HG03565 (cell line): ENCODE measurements at regions not wholly inside any gene's neighbourhood (a gene's known extent, or its start where the extent isn't known, plus 50 kb on each side); places are given as distances from the start of the nearest gene placed in this dataset.

ENCODE experiments used
- ATAC-seq: cut with Tn5 transposase; IDR thresholded peaks from one replicate; pipeline ENCODE4 v1.9.1; 2021; ENCODE audit warnings: mild to moderate bottlenecking, moderate library complexity; ENCODE audit not compliant: unreplicated experiment

DNA sequence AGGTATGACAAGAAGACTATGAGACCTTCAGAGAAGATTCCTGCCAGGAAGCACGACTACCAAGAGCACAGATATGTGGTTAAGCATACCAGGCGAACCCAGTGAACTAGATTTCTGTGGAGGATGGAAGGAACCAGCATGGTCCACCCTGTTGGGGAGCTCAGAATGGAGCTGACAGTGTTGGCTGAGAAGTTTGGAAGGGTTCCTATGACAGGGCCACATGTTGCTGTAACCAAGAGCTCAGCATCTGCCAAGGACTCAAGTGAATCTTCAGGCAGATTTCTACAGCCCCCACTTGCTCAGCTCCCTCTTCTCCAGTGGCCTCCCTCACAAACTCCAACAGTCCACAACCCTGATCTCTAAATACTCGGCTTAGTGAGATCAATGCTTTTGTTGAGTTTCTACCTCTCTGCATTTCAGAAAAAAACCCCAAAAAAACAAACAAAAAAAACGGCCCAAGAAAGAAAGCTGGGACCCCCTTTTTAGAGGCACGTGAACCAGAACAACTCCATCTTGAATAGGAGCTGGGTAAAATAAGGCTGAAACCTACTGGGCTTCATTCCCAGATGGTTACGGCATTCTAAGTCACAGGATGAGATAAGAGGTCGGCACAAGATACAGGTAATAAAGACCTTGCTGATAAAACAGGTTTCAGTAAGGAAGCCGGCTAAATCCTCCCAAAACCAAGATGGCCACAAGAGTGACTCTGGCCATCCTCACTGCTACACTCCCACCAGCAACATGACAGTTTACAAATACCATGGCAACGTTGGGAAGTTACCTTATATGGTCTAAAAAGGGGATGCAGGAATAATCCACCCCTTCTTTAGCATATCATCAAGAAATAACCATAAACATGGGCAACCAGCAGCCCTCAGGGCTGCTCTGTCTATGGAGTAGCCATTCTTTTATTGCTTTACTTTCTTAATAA is 691.1 kb downstream of the UQCRFS1 start:
- no peak for ATAC-seq

DNA sequence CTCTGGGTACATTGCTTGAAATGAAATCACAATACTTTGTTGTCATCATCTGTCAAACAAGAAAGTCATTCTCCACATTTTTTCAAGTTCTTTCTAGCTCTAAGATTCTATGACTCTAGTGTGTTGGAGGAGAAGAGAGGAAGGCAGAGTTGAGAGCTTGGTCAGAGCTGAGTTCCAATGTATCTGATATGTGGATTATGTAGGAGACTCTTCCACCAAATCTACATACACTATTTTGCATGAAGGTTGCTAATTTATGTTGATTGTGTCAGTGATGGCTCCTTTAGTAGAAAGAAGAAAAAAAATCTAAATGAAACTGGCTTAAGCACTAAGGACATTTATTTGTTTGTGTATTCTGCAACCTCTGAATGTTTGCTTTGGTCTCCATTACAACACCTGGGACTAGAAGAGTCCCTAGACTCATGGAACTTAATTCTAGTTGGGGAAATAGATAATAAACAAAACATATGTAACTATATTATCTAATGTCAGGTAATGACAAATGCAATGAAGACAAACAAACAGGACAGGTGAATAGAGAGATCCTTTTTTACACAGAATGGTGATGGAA is 691.9 kb downstream of the UQCRFS1 start:
- no peak for ATAC-seq

DNA sequence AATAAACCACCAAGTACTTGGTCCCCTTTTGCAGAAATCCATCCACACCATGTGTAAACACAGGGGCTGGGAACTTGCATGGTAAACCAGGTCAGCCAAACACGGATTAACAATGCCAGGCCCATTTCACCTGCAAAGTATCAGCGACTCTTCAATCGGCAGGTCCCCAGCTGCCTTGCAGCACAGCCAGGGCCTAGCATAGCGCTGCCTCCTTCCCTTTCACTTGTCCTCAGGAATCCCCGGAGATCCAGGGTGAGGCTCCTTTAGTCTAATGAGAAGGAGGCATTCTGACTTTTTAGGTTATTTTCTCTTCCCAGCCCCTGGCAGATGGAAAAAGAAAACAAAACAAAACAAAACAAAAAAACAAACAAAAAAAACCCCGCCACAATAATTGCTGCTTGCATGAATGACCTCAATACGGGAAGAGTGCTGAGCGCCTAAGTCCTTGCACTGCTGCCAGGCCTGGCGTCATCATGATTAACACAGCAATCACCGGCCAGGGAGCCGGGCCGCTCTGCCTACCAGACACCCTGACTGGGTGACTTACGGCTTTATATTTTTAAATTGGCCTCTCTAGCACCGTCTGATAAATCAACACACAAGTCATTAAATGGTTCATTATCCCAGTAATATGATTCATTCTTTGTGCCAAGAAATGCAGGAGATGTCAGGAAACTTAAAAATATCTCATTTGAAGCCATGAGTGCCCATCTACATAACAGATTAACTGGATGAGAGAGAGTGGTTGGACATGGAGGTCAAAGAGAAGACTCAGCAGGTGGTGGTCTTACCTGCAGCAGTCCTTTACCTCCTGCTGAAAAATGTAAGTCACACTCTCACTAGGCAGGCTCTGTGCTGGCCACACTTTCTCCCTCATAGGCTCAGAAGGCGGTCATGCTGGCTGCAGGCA is 692.7 kb downstream of the UQCRFS1 start:
- ATAC-seq = no peak

DNA sequence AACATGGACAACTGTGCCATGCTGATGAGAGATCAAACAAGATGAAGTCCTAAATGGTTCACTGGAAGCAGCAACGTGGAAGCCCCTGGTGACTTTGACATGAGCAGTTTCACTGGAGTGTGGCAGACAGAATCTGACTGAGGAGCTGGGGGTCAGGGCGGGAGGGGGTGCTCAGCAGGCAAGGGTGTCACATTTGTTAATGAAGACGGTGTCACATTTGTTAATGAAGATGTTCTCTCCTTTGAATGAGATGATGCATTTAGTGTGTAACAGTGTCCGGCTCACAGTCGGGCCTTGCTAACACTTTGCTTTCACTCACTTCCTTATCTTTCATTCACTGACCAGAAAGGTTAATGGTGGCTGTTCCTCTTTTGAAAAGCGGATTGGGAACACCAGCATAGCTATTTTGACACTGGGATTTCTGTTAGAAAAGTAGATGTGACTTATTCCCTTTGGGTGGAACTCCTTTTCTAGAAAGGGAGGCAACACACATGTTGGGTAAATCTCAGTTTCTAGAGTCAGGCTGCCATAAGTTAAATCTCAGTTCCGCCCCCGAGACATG is 693.7 kb downstream of the UQCRFS1 start:
- ATAC-seq = no peak

DNA sequence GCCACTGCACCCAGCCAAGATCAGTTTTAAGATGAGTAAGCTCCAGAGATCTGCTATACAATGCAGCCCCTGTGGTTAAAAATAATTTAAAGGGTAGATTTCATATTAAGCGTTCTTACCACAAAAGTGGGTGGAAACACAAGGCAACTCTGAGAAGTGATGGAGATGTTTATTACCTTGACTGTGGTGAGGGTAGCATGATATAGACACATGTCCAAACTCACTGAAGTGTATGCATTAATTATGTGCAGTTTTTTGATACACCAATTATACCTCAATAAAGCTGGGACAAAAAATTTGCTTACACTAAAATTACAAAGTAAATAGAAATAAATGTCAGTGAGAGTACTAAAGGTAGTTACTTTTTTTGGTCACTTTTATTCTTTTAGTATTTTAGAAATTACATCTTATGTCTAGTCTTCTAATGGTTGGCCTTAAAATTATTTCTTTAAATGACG is 696.5 kb downstream of the UQCRFS1 start:
- ATAC-seq = no peak

DNA sequence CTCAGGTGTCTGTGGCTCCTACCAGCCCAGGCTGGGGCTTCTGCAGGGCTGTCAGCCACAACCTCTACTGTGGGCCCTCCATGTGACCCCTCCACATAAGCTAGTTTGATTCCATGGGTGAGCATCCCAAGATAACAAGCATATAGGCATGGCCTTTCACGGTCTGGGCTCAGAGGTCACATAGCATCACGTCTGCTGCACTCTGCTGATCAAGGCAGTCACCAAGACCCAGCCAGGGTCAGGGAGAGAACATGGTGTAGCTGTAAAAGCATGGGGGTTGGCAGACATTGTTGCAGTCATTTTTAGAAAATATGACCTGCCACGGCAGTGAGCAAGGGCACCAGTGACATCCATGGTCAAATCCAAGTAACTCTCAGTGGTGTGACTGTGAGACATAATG is 698.8 kb downstream of the UQCRFS1 start:
- ATAC-seq = no peak

DNA sequence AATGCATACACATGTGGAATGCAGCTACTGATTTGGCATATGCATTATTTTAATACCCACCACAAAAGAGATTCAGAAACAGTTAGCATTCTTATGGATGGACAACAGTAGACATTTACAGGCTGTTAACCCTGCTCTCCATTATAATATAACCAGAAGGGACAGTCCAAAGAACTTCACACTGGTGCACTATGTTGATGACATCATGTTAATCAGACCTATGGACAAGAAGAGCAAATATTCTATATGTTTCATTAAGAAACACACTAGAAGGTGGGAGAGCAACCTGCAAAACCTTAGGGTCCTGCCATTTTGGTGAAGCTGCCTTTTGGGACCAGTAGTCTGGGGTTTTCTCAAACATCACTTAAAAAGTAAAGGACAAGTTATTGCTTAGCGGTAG is 701.3 kb downstream of the UQCRFS1 start:
- no peak for ATAC-seq

DNA sequence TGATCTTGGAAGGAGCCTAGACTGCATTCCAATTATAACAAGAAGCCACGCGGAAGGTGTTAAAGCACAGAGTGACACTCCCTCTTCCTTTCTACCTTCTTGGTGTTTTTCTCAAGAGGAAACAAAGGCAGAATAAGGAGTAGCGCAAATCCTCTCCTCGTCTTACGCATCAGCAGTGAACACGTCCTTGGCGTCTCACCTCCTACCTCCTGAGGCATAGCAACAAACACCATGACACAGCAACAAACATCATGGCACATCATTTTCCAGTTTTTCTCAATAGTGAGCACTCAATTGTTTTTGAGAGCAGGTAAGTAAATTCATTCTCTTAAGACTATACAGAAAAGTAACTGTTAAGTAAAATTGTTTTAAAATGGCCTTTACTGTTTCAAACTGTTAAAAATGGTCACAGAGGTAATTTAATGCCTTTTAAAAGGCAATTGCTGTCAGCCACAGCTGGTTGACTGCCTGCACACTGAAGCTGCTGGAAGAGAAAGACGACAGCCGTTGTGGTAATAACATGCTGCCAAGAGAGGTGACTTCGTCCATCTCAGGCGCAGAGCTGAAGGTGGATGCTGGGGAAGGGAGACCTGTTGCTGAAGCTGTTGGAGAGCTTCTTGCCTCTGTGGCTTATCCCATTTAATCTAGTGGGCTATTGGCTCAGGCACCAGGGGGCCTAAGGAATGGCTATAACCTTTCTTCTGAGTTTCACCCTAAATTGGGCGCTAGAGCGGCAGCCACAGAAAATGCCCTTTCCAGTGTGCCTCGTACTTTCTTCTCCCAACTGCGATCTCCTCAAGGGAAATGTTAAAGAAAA is 703.7 kb downstream of the UQCRFS1 start:
- ATAC-seq = no peak

DNA sequence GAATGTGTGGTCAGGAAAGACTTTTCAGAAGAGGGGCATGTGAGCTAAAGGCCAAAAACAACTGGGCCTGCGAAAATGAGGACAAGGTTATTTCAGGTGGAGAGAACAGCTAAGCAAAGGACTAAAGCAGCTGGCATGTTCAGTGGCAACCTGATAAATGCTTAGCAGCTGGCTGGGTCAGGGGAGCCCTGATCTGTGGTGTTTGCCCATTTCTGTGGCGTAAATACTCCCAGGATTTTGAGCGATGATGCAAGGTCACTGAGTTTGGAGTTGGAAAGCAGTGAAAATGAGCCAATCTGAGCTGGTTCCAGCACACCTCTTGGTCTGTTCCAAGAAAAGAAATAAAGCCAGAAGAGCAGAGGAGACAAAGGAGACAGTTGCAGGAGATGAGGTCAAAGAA is 704.3 kb downstream of the UQCRFS1 start:
- ATAC-seq = no peak

DNA sequence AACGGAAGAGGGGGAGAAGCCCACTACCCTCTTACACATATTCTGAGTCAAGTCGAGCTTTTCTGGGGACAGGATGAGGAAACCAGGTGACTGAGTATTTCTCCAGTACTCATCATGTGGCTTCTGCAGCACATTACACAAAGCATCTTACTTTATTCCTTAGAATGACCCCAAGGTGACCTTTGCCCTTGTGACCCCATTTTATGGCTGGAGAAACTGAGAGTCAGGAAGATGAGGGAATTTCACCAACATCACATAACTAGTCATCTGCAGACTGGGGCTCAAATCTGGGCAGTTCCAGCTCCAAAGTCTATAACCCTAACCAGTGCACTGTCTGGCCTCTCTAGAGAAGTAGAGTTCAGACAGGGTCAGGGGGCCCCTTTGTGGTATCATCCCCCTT is 707.0 kb downstream of the UQCRFS1 start:
- ATAC-seq = no peak

DNA sequence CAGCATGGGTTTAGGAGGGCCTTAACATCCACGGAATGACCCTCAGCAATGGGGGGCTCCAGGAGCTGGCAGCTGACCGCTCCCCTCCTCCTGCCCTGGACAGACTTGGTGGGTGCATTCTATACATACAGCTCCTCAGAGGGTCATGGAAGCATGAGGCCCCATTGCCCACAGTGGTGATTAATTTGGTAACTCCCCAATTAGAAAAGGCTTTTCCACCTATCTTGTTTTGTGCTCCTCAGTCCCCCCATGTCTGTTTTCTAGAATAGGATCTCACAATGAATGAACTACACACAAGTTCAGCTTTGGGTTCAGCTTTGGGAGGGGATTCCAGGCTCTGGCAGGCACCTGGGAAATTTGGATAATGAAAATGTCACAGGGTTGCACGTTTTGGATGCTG is 707.8 kb downstream of the UQCRFS1 start:
- no peak for ATAC-seq

DNA sequence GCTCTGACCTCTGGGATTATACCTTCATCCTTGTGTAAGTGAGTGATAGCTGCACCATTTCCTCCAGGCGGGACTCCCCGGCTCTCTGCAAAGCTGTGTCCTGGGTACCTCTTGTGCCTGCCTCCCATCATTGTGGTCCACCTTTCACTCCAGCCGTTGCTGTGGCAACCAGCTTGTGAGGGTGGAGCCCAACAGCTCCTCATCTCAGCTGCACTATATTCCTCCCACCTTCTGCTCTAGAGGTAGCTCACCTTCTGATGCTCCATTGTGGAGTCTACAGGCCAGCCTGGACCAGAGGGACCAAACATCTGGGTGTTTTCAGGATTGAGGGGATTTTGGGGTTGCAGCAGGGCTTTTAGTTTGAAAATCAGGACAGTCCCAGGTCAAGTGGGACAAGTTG is 708.2 kb downstream of the UQCRFS1 start:
- ATAC-seq = no peak

DNA sequence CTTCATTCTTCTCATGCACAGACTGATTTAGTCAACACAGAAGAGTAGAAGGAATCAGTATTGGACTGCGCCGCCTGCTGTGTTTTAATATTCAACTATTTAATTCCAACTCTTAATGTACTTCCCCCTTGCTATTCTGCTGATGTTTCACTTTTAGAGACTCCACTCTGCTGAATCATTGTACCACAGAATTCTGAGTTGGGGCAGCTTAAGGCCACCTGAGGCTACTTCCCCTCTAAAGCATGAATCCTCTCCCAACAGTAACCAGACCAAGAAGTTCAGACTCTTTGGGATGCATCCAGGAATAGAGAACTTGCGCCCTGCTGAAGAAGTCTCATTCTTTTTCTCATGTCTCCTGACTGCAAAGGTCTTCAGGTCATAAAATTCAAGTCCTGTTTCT is 708.8 kb downstream of the UQCRFS1 start:
- no peak for ATAC-seq

DNA sequence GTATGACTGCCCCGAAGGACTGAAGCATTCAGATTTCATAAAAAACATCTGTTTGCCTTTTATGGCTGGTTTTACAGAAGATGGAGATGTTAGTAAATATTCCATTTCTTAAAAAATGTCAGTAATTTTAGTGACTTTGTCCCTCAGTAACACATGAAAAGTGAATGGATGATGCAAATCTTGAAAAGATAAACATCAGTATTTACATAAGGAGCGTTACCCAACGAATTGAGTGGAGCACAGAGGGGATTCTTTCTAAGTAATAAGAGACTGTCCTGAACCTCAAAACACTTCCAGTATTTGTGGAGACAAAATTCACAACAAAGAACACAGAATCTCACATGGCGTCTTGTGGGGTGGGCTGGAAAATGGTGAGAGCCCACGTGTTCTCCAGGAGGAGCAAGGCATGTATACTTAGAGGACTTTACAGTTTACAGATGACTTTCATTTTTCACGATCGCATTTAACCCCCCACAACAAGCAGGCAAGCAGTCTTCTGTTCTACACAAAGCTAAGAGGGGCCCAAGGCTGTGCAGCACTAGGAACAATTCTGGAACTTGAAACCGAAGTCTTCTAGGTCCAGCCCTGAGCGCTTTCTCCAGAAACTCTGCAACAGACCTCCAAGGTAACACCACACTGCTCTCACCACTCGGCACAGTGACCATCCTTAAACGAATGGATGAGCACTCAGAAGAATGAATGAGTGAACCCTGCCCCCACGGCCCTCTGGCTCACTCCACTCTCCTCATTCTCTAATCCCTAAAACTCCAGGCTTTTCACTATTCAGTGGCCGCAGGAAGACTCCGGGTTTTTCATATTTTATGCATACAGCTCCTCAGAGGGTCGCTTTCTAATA is 709.8 kb downstream of the UQCRFS1 start:
- ATAC-seq = no peak

DNA sequence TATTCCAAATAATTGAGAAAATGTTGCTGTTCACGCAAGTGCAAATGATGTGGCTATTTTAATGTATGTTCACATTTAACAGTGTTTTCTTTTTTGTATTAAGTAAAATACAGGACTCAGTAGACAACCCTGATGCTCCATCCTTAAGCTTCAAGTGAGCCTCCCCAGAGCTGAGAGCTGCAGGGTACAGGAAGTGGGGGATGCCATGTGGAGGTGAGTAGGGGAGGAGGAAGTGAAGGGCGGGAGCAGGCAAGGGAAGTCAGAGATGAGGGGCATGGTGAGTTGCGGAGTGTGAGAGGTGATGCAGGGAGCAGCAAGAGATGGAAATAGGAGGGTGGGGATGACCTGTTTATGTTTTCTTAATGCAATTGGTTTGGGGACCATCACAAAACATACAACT is 711.0 kb downstream of the UQCRFS1 start:
- no peak for ATAC-seq

DNA sequence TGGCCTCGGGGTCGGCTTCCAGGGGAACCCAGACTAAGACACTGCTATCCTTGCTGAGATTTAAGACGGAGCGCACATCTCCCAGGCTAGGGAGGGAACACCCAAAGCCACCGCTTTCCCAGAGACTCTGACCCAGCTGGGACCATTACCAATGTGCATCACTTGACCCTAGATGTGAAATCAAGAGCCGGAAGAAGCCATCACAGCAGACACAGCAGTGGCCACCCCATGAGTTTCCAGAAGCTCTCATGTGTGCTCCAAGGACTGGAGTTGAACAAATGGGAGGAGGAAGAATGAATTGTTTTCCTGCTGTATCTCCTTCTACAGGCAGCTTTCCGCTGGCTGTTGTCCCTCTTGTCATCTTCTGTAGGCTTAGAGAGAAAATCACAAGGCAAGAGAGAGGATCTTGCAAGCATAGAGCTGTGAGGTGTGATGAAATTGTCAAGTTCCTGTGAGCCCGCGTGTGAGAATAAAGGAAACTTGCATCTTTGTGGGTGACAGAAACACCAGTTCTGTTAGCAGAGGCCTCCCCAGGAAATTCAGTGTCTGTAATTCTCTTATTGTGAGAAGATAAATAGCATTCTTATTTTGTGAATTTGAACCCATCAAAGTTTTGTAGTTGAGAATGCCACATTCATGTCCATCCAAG is 711.8 kb downstream of the UQCRFS1 start:
- no peak for ATAC-seq

DNA sequence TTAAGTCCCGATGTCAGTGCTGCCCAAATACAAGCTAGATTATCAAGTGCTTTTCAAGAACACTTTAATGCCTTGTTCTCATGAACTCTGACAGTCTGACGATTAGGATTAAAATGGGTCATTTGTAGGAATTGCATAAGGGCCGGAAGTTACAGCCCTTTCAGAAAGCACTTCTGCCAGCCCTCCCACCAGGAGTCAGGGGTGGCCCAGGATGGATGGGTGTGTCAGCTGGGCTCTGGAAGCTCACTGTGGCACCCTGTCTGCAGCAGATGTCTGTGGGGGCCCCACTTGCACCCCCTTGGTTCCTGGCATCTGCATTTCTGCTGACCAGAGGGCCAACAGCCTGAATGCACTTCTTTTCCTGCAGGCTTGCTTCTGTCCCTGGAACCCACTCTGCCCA is 712.7 kb downstream of the UQCRFS1 start:
- no peak for ATAC-seq

DNA sequence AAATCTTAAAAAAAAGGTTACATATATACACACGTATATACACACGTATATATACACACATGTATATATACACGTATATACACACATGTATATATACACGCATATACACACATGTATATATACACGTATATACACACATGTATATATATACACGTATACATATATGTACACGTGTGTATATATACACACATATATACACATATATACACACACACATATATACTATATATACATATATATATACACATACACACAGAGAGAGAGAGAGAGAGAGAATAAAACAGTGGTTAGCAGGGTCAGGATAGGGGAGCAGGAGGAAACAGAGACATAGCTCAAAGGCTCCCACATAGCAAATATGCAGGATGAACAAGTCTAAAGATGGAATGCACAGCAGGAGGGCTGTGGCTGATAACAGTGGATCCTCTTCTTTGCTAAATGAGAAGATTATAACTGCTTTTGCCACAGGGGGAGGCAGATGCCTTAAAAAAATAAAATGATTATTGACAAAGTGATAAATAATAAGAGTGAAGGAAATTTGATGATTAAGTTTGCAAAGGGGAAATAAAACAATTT is 714.5 kb downstream of the UQCRFS1 start:
- no peak for ATAC-seq
